Left cardiac atrium (tissue), 4 donors: ENCODE measurements at regions not wholly inside any gene's neighbourhood (a gene's known extent, or its start where the extent isn't known, plus 50 kb on each side); places are given as distances from the start of the nearest gene placed in this dataset.
"Not testable (repeated sequence)": the region's sequence is repeated elsewhere in the genome, so short reads cannot be mapped to it uniquely, and the experiment has no call there.

Experiments used
- ATAC-seq, 2 donors: fragments of 200-7000 bp; cut with Tn5 transposase; one replicate each; pipeline ENCODE4 v1.9.1; 2020; ENCODE audit warnings: mild to moderate bottlenecking in 2 of 2, moderate library complexity in 2 of 2
- DNase-seq: peaks from one replicate; pipeline ENCODE4 v3.0.0-alpha.2; 2020
- intact Hi-C, 2 donors: fragments of 100-400 bp; cut with DNase I; formaldehyde crosslinking; loops; one replicate each; pipeline versions ENCODE4 v1.14.1 to v1.15.1; 2022 to 2023
- donor health status: DM: no; HTN: yes; CAD: no.
- donor health status: DM: no; HTN: yes; CAD: no; lungs with severe emphysema.
- donor health status: DM: yes; HTN: yes; CAD: no.
- donor health status: Dilated cardiomyopathy.

- ATAC-seq, result no peak
- intact Hi-C loops, result no loop called here
Observed at GRCh38 chr16:86951041-86951822, 366.0 kb downstream of the C16orf95 start.

GRCh38 chr16:86951831-86952598 is 365.2 kb downstream of the C16orf95 start:
- ATAC-seq, result peak in 1 of 2 donors; percentile 76
- peak; percentile 70 for DNase-seq

More at GRCh38 chr16:86951041-86951822, 366.0 kb downstream of the C16orf95 start:
- DNase-seq, result no peak

GRCh38 chr16:86952769-86953168 is 364.4 kb downstream of the C16orf95 start:
- DNase-seq, result no peak
- ATAC-seq, result no peak
- intact Hi-C loops, result no loop called here

More at GRCh38 chr16:86951831-86952598, 365.2 kb downstream of the C16orf95 start:
- intact Hi-C loops, result no loop called here

- intact Hi-C loops, result no loop called here
- no peak for DNase-seq
- ATAC-seq, result no peak
Observed at GRCh38 chr16:86953631-86954391, 363.4 kb downstream of the C16orf95 start.

- intact Hi-C loops, result no loop called here
- no peak for ATAC-seq
- DNase-seq, result no peak
Observed at GRCh38 chr16:86955136-86955855, 361.9 kb downstream of the C16orf95 start.

- ATAC-seq (no peak), DNase-seq (no peak)
- intact Hi-C loops, result no loop called here
Observed at GRCh38 chr16:86956437-86956836, 360.8 kb downstream of the C16orf95 start.

- DNase-seq, ATAC-seq, intact Hi-C loops: not testable (repeated sequence)
Observed at GRCh38 chr16:86957662-86958198, 359.5 kb downstream of the C16orf95 start.

- DNase-seq (no peak), ATAC-seq (no peak)
- intact Hi-C loops, result no loop called here
Observed at GRCh38 chr16:86958423-86958822, 358.8 kb downstream of the C16orf95 start.

GRCh38 chr16:86959091-86959651 is 358.0 kb downstream of the C16orf95 start:
- DNase-seq (no peak), ATAC-seq (no peak)
- intact Hi-C loops, result no loop called here

GRCh38 chr16:86959729-86960128 is 357.5 kb downstream of the C16orf95 start:
- DNase-seq, result no peak
- intact Hi-C loops, result no loop called here
- no peak for ATAC-seq

- DNase-seq, result no peak
- ATAC-seq, result no peak
Observed at GRCh38 chr16:86960266-86960665, 356.9 kb downstream of the C16orf95 start.

GRCh38 chr16:86961171-86961601 is 356.0 kb downstream of the C16orf95 start:
- intact Hi-C loops, result no loop called here
- DNase-seq (no peak), ATAC-seq (peak in 1 of 2 donors; percentile 54)

More at GRCh38 chr16:86960266-86960665, 356.9 kb downstream of the C16orf95 start:
- intact Hi-C loops, result no loop called here

- DNase-seq (no peak), ATAC-seq (no peak)
- intact Hi-C loops, result no loop called here
Observed at GRCh38 chr16:86962259-86962658, 354.9 kb downstream of the C16orf95 start.

- DNase-seq (peak; percentile 54), ATAC-seq (no peak)
- intact Hi-C loops, result no loop called here
Observed at GRCh38 chr16:86962913-86963312, 354.3 kb downstream of the C16orf95 start.

- DNase-seq (no peak), ATAC-seq (no peak)
- intact Hi-C loops, result no loop called here
Observed at GRCh38 chr16:86963600-86964575, 353.3 kb downstream of the C16orf95 start.

GRCh38 chr16:86964796-86965241 is 352.4 kb downstream of the C16orf95 start:
- no peak for DNase-seq
- ATAC-seq, result no peak
- intact Hi-C loops, result no loop called here

- no peak for DNase-seq
- ATAC-seq, result no peak
- intact Hi-C loops, result no loop called here
Observed at GRCh38 chr16:86965331-86965730, 351.9 kb downstream of the C16orf95 start.
